Fibroblast of skin of right biceps (primary cell): ENCODE measurements at regions not wholly inside any gene's neighbourhood (a gene's known extent, or its start where the extent isn't known, plus 50 kb on each side); places are given as distances from the start of the nearest gene placed in this dataset.
"Not testable (repeated sequence)": the region's sequence is repeated elsewhere in the genome, so short reads cannot be mapped to it uniquely, and the experiment has no call there.

Source experiments
- DNase-seq: peaks from one replicate; pipeline ENCODE4 v3.0.0-alpha.2; 2013

DNA sequence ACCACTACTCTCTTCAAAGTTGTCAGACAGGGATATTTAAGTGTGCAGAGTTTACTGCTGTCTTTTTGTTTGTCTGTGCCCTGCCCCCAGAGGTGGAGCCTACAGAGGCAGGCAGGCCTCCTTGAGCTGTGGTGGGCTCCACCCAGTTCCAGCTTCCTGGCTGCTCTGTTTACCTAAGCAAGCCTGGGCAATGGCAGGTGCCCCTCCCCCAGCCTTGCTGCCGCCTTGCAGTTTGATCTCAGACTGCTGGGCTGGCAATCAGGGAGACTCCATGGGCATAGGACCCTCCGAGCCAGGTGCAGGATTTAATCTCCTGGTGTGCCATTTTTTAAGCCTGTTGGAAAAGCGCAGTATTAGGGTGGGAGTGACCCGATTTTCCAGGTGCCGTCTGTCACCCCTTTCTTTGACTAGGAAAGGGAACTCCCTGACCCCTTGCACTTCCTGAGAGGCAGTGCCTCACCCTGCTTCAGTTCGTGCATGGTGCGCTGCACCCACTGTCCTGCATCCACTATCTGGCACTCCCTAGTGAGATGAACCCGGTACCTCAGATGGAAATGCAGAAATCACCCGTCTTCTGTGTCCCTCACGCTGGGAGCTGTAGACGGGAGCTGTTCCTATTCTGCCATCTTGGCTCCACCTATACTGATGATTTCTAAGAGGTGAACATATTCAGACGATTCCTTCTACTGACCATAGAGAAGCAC is 167.6 kb downstream of the CXXC4 start:
- DNase-seq: not testable (repeated sequence)

DNA sequence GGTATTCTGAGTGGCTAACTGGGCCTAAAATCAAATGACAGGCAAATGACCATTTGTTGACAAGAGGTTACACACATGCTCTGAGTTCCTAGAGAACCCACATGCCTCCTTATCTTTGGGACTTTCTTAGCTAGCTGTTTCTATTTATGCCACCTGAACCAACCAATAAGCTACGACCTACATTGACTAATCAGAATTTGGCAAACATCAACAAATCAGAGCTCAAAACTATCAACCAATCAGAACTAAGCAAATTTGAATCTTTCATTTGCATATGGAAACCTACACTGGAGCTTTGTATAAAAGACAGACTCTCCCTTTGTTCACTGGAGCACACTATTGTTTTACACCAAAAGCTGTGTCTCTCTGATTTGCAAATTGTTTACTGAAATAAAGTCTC is 192.0 kb downstream of the CXXC4 start:
- no peak for DNase-seq

DNA sequence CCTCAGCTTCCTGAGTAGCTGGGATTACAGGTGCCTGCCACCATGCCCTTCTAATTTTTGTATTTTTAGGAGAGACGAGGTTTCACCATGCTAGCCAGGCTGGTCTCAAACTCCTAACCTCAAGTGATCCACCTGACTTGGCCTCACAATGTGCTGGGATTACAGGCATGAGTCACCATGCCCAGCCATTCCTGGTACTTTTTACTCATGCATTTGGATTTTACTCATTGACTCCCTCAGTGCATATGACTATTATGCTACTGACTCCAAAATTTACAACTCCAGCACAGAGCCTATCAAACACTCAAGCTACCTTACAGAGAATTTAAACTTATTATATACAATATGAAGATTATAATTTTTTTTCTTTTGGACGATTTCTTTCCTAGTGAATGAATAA is 199.9 kb downstream of the CXXC4 start:
- DNase-seq: no peak

DNA sequence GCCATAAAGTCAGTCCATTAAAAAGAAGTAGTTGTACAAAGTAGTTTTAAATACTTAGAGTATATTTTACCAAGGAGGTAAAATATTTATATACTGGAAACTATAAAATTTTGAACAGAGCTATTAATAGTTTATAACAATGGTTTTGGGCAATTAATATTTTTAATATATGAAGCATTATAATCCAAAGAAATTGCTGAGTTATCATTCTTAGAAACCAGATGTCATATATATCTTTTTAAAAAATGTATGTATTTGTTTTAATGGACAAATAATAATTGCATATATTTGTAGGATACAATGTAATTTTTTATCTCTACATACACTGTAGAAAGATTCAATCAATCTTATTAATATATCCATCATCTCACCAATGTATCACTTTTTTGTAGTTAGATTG is 207.8 kb downstream of the CXXC4 start:
- DNase-seq: no peak

DNA sequence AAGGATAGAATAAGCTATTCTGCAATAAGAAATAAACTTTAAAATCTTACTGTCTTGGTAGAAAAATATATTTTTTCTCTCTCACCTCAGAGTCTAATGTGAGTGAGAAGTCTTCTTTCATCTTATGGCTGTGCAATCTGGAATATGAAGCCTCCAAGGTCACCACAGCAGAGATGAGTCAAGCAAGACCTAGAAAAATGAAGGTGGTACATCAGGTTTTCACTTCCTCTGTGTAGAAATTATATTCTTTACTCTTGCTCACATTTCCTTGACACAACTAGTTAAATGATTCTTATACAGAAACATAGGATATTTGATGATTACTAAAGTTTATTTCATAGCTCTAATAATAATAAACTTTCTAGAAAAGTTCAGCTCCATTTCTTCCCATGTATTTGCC is 211.4 kb downstream of the CXXC4 start:
- DNase-seq: no peak

DNA sequence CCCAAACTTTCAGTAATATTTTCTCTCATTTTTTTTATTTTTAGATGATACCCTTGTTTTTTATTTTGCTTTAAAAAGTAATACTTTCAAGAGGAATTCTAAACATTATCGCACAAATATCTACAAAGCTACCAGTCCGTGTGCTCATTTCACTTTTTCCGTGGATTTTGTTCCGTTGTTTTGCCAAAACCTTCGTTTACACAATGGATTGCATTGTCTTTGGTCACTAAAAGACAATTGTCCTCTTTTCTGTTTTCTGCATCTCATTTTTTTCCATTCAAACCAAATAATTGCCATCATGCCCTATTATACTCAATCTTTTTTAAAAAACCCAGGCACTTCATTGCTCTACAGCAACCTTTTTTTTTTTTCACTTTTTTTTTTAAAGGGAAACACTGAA is 214.9 kb downstream of the CXXC4 start:
- no peak for DNase-seq

DNA sequence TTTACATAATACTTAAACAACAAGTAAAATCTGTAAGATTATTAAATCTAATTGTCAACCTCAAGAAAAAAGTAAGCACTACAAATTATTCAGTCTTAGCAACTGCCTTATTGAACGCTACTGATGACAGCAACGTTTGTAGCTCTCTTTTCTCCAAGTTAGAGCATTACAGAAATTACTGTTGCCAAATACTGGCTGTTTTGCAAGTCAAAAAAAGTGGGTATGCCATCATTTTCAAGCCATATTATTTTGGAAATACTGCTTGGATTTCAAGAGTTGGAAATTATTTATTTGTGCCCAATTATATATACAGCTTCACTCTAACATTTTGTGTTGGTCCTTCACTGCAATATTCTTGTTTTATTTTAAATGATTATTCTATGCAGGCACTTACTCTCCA is 221.7 kb downstream of the CXXC4 start:
- no peak for DNase-seq

DNA sequence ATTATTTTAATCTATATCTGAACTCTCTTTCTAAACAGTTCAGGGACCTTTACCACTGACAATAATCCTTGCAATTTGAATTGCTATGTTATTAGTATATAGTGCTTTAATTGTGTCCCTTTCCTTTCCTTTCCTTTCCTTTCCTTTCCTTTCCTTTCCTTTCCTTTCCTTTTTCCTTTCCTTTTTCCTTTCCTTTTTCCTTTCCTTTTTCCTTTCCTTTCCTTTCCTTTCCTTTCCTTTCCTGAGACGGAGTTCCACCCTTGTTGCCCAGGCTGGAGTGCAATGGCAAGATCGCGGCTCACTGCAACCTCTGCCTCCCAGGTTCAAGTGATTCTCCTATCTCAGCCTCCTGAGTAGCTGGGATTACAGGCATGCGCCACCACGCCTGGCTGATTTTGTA is 225.1 kb downstream of the CXXC4 start:
- not testable (repeated sequence) for DNase-seq

DNA sequence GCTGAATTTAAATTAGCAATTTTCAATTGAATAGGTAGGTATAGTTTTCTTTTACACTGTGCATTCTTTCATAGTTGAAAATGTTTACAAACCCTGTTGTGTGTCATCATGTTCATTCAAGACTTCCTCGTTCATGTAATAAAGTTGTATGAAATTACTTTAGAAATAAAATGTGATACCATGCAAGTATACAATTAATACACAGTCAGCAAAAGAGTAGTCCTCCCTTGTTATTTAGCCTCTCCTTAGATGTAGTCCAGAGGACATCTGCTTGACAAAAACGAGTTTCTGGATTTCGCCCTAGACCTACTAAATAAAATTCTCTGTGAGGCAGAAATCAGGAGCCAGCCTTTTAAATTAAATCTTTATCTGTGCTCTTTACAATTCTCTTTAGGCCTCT is 231.6 kb downstream of the CXXC4 start:
- DNase-seq: no peak

DNA sequence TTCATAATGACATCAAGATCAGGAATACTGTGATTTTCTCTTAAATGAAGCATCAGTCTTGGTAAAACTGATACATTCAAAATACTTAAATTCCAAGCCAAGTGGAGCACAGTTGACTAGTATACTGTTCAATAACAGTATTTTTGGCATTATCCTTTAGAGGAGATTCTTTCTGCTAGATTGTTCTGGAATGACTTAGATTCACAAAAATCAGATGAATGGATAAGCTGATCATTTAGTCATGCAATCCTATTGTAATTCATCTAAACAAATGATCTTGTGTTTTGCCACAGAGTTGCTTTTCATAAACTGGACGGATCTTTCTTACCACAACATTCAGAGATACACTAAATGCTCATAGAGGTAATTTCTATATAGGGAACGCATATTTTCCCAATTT is 232.0 kb downstream of the CXXC4 start:
- DNase-seq: no peak

DNA sequence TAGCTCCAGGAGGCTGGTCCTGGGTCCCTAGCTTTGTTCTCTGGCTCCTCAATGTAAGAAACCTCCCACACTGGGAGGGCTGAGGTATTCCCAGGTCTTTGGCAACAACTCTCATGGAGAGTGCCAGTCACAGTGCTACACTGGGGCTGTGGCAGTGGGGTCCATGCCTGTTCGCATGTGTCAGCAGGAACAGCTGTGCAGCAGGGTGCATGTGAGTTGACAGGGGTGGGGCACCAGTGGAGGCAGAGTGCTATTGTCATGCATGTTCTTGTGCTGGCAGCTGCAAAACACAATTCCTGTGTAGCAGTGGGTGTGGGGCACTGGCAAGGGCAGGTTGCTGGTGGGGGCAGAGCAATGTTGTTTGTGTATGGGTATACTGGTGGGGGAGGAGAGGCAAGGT is 246.0 kb downstream of the CXXC4 start:
- DNase-seq: no peak

DNA sequence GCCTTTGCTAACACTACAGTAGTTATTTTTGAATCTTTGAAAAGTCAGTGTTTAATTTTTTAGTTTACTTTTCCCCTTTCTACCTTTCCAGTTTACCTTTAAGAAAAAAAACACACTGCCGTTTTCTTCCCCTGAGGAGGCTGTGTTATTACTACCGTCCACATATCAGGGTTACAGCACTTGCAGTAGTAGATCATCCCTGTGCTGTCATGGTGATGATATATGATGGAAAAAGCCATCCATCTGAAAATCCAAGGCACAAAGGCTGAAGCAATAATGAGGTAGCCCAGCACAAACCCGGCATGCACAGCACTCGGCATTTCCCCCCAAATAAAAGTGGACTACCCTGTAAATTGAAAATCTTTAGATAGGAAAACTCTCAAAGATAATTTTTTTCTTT is 258.7 kb downstream of the CXXC4 start:
- DNase-seq: no peak

DNA sequence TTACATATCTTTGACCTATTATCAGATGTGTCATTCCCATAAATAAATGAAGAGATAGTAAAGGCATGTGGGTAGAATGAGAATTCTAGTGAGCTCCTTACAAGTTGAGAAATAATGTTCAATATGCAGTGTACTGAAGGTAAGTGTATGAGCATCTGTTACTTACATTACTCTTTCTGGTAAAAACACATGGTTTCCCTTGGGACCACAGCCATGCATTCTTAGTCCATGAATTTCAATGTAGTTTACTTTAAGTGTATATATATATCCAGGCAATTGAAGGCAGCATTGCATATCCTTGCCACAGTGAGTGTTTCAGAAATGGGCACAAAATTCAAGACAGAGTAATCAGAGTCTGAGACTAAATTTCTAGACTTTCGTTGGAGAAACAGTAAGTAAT is 277.2 kb downstream of the CXXC4 start:
- DNase-seq: no peak

DNA sequence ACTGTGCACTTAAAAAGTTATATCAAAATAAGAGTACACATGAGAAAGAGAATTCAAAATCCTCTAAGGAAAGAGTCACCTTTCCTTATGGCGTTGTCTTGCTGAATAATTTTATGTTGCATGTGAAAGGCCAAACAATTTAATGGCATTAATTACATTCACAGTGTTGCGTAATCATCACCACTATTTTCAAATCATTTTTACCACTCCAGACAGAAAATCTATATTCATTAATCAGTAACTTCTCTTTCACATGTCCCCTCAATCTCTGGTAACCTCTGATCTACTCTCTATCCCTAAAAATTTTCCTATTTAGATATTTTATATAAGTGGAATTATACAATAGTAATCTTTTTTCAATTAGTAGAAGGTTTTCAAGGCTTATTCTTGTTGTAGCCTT is 283.0 kb downstream of the CXXC4 start:
- DNase-seq: no peak

DNA sequence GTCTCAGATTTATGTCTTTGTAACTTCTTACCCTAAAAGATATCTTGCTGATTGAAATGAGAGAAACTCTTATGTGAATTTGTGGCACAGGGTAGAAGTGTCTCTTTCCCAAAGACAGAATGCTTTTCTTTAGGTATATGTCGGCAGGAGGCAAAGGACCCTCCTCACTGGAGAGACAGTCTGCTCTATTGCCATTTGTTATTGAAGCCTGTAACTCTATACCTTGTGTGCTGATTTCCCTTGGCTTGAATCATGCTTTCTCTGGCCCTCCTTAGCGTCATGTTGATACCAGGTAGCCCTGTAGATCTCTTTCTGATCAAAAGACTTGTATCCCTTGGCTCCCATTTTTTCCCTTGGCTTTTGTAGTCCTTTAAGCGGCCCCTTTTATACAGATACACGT is 284.3 kb downstream of the CXXC4 start:
- no peak for DNase-seq

DNA sequence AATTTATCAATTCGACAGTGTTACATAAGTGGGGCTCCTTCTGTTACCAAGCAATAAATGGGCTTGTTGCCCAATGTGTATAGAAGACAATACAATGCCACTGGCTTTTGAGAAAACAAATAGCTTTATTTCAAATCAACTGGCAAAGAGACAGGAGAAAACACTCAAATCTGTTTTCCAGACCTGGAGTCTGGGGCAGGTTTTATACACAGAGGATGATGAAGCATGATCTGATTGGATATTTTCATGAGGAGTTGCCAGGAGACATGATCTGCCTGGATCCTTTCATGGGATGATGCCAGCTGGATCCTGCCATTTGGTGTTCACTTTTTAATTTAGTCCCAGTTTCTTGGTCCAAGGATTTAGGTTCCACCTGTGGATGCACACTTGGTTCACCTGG is 287.9 kb downstream of the CXXC4 start:
- DNase-seq: no peak

DNA sequence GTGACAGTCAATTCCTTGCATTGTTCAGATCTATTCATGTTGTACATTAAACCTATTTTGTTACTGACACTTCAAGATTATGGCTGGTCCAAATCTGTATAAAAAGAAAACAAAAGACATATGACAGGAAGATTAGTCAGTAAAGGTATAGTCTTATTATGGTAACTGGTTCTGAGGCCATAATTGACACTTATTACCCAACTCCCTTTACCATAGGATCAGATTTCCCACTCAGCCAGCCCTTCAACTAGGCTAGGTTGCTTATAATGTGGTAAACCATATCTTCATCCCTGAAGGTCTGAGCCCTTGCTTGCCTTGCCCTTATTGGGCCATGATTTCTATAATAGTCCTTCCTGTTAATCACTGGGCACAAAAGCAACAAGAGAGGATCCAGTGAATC is 289.6 kb downstream of the CXXC4 start:
- no peak for DNase-seq

DNA sequence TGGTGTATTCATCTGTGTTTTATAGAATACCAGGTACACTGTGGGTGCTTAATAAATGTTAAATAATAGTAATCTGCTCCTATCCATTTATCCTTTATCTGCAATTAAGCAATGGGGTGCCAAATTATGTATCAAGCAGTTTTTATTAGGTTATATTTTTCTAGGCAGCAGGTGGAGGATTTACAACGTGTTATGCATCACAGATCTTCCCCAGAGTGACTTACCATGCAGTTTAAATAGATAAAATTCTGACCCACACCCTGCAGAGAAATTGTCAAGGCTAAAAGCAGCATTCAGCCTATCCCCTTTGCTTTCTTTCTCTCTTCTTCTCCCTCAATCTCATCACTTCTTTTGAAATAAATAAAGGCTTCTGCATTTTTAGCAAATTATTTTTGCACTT is 306.4 kb downstream of the CXXC4 start:
- no peak for DNase-seq

DNA sequence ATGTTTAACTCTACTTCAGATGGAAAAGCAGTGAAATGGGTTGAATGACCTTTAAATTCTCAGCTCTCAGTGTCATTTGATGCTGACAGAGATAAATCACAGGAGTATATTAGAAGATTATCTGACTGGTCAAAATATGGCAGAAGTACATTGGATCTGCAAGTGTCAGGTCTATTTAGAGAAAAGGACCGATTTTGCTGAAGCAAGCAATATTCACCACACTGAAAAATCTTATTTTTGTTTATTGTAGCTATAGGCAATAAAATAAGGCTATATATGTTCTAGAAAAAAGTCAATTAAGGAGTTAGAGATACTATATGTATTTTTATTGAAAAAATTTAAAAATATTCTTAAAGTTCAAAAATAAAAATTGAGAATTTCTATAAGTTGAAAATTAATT is 325.3 kb downstream of the CXXC4 start:
- no peak for DNase-seq

DNA sequence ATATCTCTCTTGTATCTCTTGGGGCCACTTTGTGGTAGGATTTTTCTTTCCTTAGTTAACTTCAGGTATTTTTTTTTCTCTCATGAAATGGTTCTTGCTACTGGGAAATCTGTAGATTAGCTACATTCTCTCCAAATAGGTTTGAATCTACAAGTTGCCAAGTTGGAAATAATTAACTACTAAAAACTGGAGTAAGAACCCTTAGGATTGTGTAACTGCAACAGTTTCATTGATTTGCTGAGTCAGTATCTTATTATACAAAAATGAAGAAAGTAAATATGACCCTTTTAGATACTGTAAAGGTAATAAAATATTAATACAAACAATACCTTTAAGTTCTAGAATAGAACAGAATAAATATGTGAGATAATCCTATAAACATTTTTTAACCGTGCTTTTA is 327.9 kb downstream of the CXXC4 start:
- no peak for DNase-seq

DNA sequence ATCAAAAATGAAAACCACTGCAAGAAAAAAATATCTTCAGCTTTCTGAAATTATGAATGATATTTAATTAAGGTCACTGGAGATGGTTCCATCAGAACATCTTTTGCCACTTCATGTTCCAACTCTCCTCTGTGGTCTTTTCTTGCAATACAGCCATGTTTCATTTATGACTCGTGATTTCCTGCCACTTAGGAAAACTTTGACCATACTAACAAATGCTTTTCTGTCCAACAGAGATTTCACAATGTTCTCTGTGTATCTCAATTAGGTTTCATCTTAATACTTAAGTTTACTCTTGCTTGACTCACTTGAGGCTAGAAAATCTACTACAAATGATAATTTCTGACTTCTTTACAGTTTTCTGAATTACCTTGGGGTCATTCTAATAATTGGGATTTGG is 330.9 kb downstream of the CXXC4 start:
- no peak for DNase-seq

DNA sequence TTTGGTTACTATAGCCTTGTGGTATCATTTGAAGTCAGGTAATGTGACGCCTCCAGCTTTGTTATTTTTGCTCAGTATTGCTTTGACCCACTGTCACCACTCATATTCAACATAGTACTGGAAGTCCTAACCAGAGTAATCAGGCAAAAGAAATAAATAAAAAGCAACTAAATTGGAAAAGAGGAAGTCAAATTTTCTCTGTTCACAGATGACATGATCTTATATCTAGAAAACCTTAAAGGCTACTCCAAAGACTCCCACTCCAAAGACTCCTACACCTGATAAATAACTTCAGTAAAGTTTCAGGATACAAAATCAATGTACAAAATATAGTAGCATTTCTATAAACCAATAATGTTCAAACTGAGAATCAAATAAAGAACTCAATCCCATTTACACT is 348.6 kb downstream of the CXXC4 start:
- DNase-seq: no peak

DNA sequence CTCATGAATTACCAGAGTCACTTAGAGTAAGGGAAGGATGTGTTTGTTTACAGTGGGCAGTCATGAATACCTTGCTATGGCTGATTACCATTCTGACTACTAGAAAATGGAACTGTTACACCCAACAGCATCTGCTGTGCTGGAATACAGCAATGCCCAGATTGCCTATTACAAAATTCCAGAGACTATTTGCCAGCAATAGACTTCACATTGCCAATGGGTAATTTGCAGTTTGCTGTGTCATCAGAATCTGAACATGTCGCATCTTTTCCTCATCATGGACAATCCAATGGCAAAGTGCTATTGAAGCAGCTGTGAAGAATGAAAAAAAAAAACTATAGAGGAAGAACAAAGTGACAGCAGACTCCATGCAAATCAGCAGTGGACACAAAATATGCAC is 356.6 kb downstream of the CXXC4 start:
- DNase-seq: no peak

DNA sequence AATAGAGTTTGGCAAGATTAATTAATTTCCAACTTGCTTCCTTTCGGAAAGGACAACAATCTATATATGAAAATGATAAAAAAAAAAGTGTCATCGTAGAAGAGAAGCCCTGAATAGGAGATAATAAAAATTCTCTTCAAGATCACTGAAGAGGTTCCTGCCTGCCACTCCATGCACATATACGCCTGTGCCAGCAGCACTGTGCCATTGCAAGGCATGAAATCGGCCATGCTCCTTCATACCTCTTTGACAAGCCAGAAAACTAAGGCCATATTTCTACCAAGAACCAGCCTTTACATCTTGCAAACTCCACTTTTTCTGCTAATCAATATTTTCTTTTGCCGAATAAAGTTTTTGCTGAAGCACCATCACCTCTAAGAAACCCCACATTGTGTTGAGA is 365.5 kb downstream of the CXXC4 start:
- DNase-seq: no peak

DNA sequence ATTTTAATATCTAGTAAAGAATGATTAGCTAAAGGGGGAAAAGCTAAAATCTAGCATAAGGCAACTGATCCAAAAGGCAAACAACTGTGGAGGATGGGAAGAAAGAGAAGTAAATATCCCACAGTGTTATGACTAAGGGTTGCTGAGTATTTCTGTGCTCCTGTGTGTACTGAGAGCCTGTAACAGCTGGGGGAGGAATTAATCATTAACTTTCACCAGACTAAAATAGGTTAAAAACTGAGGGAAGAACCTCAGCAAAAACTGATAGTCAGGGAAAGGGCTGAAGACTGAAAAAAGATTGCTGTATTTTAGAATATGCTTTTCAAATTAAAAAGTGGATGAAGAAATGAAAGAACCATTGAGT is 365.9 kb downstream of the CXXC4 start:
- DNase-seq: no peak
